ENCODE measurements at regions not wholly inside any gene's neighbourhood (a gene's known extent, or its start where the extent isn't known, plus 50 kb on each side); places are given as distances from the start of the nearest gene placed in this dataset.

DNA sequence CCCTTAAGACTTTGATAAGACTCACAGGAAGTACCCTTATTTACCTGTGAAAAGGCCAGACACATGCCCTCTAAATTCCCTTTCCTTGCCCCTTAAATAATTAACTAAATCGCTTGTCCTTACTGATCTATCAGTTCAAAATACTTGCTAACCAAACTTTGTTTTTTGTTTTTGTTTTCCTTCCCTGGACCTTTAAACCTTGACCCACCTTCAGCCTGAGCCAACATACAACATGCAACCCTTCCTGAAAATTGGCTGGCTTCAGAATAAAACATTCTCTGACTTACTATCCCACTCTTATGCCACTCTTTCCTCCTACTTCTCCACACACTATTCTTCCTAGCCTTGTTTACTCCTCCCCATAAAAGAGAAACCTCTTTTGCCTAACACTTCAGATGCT, 448.1 kb upstream of the TRAM1L1 start:
- TF ChIP-seq, protein P1, sequence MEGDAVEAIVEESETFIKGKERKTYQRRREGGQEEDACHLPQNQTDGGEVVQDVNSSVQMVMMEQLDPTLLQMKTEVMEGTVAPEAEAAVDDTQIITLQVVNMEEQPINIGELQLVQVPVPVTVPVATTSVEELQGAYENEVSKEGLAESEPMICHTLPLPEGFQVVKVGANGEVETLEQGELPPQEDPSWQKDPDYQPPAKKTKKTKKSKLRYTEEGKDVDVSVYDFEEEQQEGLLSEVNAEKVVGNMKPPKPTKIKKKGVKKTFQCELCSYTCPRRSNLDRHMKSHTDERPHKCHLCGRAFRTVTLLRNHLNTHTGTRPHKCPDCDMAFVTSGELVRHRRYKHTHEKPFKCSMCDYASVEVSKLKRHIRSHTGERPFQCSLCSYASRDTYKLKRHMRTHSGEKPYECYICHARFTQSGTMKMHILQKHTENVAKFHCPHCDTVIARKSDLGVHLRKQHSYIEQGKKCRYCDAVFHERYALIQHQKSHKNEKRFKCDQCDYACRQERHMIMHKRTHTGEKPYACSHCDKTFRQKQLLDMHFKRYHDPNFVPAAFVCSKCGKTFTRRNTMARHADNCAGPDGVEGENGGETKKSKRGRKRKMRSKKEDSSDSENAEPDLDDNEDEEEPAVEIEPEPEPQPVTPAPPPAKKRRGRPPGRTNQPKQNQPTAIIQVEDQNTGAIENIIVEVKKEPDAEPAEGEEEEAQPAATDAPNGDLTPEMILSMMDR (IDR thresholded peaks at IDR 0.05; ENCODE audit: control extremely low read depth, extremely low read depth, low read depth, missing control alignments): no peak
- ChIA-PET CTCF (no interaction called here), POLR2A (no interaction called here)
- no peak for DNase-seq (ENCODE audit: extremely low spot score)

DNA sequence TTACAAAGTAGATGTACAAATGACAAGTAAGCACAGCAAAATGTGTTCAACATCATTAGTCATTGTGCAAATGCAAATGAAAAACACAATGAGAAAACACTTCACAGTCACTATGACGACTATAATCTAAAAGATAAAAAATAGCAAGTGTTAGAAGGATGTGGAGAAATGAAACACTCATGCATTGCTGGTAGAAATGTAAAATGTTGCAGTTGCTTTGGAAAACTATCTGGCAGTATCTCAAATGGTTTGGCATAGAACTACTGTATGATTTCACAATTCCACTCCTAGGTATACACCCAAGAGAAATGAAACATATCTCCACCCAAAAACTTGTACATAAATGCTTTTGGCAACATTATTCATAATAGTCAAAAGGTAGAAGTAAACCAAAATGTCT, 459.7 kb upstream of the TRAM1L1 start:
- TF ChIP-seq, protein P1 (IDR thresholded peaks at IDR 0.05; ENCODE audit: control extremely low read depth, extremely low read depth, low read depth, missing control alignments): no peak
- ChIA-PET CTCF (no interaction called here), POLR2A (no interaction called here)
- no peak for DNase-seq (ENCODE audit: extremely low spot score)

DNA sequence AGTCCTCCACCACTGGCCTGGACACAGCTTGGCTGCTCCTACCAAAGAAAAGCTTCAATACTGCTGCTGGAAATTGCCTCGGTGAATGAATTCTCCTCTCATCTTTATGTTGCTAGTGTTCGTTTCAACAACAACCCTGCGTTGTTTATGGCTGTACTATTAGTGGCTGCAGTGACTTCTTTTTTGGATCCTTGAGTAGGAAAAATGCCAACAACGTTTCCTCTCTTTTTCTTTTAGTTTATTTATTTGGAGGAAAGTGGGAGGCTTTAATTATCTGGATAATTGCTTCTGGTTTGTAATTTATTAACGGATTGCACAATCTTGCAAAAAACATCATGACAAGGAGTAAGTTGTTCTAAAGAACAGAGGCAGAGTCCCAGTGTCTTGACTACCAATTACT, 464.1 kb upstream of the TRAM1L1 start:
- CTCF ChIA-PET: no interaction called here
- POLR2A ChIA-PET: no interaction called here
- TF ChIP-seq, protein P1 (IDR thresholded peaks at IDR 0.05; ENCODE audit: control extremely low read depth, extremely low read depth, low read depth, missing control alignments): no peak
- DNase-seq (ENCODE audit: extremely low spot score): no peak

DNA sequence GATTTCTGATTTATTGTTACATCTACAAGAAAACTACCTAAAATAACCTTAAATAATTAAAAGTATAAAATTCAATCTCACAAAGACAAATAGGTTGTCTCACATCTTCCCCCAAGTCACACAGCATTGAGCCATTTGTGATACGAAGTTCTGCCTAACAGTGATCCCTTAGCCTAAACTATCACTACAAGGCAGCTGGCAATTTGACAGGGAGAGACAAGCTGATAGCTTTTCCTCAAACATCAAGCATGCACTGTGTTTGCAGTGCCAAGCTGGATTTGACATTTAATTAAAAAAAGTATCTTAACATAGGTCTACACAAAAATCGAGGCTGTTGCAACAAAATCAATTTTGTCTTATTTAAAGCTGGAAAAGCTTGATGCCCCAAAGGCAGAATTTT, 464.7 kb upstream of the TRAM1L1 start:
- DNase-seq (ENCODE audit: extremely low spot score): no peak
- TF ChIP-seq, protein P1 (IDR thresholded peaks at IDR 0.05; ENCODE audit: control extremely low read depth, extremely low read depth, low read depth, missing control alignments): no peak
- CTCF ChIA-PET: interaction anchor here (0.9 kb wide), 1 partner anchor 10 kb away, joined by 3 read pairs; no protein-coding TSS in a partner anchor
- POLR2A ChIA-PET: no interaction called here

DNA sequence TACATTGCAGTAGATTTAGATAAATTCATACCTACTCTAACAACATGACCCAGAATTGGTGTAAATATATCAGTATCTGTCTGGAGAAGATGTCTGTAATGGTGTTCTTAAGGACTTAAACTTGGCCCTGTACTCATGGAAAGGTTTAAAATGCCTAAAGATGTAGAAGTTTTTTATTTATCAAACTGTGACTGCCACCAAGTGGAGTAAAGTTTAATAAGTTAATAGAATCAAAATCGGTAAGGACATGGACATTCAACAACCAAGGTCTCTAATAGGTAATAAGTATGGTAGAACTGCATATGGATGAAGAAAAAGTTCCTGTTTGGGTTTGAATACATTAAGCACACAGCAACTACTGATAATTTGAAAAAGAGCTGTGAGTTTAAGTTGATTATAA, 474.0 kb upstream of the NDST3 start:
- ChIA-PET CTCF (interaction anchor here (1.0 to 1.5 kb wide), 3 partner anchors 8 to 11 kb away, joined by 3 read pairs; no protein-coding TSS in a partner anchor), POLR2A (no interaction called here)
- DNase-seq (ENCODE audit: extremely low spot score): no peak
- TF ChIP-seq, protein P1 (IDR thresholded peaks at IDR 0.05; ENCODE audit: control extremely low read depth, extremely low read depth, low read depth, missing control alignments): no peak

DNA sequence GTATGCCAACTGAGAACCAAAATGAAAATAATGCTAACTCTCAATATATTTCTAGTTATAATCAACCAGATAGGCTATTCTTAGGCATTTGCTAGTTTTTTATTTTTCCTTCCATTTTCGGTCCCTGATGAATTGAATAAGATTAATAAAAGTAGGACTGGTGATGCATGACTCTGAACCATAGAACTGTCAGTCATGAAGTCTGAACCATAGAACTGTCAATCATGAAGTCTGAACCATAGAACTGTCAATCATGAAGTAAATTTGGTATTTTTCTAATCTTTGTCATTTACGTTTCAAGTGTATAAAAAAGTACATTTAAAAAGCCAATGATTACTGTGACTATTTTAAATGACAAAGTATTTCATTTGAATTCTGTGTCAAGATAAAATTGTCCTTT, 460.2 kb upstream of the NDST3 start:
- ChIA-PET POLR2A (no interaction called here), CTCF (no interaction called here)
- TF ChIP-seq, protein P1 (IDR thresholded peaks at IDR 0.05; ENCODE audit: control extremely low read depth, extremely low read depth, low read depth, missing control alignments): no peak
- no peak for DNase-seq (ENCODE audit: extremely low spot score)

DNA sequence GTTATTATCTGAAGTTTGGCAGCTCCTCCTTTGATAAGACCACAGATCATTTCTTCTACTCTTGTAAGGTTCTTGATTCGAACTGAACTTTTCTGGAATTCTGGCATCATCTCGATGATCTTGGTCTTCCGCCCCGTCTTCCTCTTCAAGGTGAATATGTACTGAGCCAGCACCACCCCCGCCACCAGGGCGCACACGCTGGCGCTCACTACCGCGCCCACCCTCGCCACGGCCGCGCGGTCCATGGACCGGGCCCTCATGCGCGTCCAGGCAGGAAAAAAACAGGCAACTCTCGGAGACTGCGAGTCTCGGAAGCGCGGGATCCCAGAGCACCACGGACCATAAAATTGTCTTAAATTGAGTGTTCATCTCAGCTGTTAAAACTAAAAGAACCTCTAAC, 458.4 kb upstream of the NDST3 start:
- ChIA-PET POLR2A (no interaction called here), CTCF (no interaction called here)
- DNase-seq (ENCODE audit: extremely low spot score): no peak
- TF ChIP-seq, protein P1 (IDR thresholded peaks at IDR 0.05; ENCODE audit: control extremely low read depth, extremely low read depth, low read depth, missing control alignments): no peak

All from GM10248 (cell line).